Osteoblast (primary cell): ENCODE measurements at regions not wholly inside any gene's neighbourhood (a gene's known extent, or its start where the extent isn't known, plus 50 kb on each side); places are given as distances from the start of the nearest gene placed in this dataset.

ENCODE experiments used
- DNase-seq: peaks from one replicate; pipeline ENCODE4 v3.0.0; 2011; ENCODE audit warnings: low spot score, mixed read lengths; ENCODE audit not compliant: insufficient read length; ENCODE audit errors: missing footprints
- H2AFZ ChIP-seq: 2 replicates; pipeline ENCODE4 v1.6.0; 2011; ENCODE audit warnings: mild to moderate bottlenecking, low read length
- H3K27ac ChIP-seq: 2 replicates; pipeline ENCODE4 v1.5.1; 2011; ENCODE audit warnings: mild to moderate bottlenecking, low read depth, low read length, moderate library complexity
- H3K27me3 ChIP-seq: 2 replicates; pipeline ENCODE4 v1.6.0; 2012; ENCODE audit warnings: mild to moderate bottlenecking, control low read depth, inconsistent platforms, low read length, moderate library complexity; ENCODE audit not compliant: insufficient read depth
- H3K36me3 ChIP-seq: 2 replicates; pipeline ENCODE4 v1.5.1; 2011; ENCODE audit warnings: mild to moderate bottlenecking, low read length, control low read depth, moderate library complexity; ENCODE audit not compliant: insufficient read depth
- H3K4me1 ChIP-seq: 2 replicates; pipeline ENCODE4 v1.5.1; 2011; ENCODE audit warnings: mild to moderate bottlenecking, low read length, control low read depth, moderate library complexity; ENCODE audit not compliant: insufficient read depth
- H3K4me2 ChIP-seq: 2 replicates; pipeline ENCODE4 v1.6.0; 2011; ENCODE audit warnings: mild to moderate bottlenecking, low read length; ENCODE audit not compliant: insufficient read depth
- H3K4me3 ChIP-seq: fragments of 200-600 bp; sonication (generic); 3 replicates; pipeline ENCODE4 v1.5.1; 2012; ENCODE audit warnings: mild to moderate bottlenecking, low read length, inconsistent platforms; ENCODE audit not compliant: insufficient read depth
- H3K79me2 ChIP-seq: 2 replicates; pipeline ENCODE4 v1.6.0; 2012; ENCODE audit warnings: mild to moderate bottlenecking, low read length, control low read depth, inconsistent platforms; ENCODE audit not compliant: insufficient read depth
- H3K9me3 ChIP-seq: 2 replicates; pipeline ENCODE4 v1.5.1; 2011; ENCODE audit warnings: low read depth, low read length, control low read depth
- H4K20me1 ChIP-seq: 2 replicates; pipeline ENCODE4 v1.6.0; 2012; ENCODE audit warnings: mild to moderate bottlenecking, low read length, control low read depth; ENCODE audit not compliant: insufficient read depth
- CTCF ChIP-seq: IDR thresholded peaks from 2 replicates; pipeline ENCODE4 v1.5.1; 2011; ENCODE audit warnings: mild to moderate bottlenecking, low read depth, low read length, moderate library complexity; ENCODE audit errors: extremely low read depth

DNA sequence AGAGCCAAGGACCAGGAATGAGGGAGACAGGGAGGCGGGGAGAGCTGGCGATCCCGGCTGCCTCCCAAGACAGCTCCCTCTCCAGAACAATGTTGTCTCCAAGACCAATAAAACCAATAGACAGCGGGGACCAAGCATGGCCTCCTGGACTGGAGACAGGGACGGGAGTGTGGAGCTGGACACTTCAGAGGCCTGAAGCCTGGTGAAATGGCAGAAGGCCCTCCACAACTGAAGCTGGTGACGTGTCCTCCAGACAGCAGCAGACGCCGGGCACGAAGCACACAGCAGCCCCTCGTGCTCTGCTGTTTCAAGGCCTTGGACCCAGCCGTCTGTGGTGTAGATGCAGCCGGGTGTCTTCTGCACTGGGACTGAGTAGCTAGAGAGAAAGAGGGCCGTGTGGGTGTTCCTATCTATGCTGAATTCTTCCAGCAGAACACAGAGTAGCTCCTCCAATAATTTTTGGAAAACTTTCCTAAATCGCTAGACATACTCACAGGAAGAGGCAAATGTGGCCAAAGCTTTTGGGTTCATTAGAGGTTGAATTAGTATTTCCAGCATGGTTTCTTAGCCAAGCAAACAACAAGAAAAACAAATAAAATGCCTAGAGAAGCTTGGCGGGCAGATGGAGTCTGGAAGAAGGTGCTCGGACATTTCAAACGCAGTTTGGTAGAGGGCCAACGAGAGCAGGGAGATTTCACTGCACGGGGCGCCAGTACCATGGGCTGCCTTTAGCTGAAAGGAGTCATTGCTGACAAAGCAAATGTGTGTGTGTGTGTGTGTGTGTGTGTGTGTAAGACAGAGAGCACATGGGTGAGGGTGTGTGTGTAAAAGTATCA is 570.4 kb downstream of the TCERG1L start:
- H3K4me3 ChIP-seq, result no peak overlapping the region
- H3K4me1 ChIP-seq, result no peaks in the 10 kb centered on the region
- no peaks in the 10 kb centered on the region for H3K79me2 ChIP-seq
- no peak overlapping the region for H2AFZ ChIP-seq
- DNase-seq, result no peak
- no peaks in the 10 kb centered on the region for H4K20me1 ChIP-seq
- no peak overlapping the region for H3K27ac ChIP-seq
- H3K36me3 ChIP-seq, result no peaks in the 10 kb centered on the region
- TF ChIP-seq CTCF, result no peak
- H3K27me3 ChIP-seq, result no peaks in the 10 kb centered on the region
- H3K4me2 ChIP-seq, result no peak overlapping the region
- no peaks in the 10 kb centered on the region for H3K9me3 ChIP-seq

DNA sequence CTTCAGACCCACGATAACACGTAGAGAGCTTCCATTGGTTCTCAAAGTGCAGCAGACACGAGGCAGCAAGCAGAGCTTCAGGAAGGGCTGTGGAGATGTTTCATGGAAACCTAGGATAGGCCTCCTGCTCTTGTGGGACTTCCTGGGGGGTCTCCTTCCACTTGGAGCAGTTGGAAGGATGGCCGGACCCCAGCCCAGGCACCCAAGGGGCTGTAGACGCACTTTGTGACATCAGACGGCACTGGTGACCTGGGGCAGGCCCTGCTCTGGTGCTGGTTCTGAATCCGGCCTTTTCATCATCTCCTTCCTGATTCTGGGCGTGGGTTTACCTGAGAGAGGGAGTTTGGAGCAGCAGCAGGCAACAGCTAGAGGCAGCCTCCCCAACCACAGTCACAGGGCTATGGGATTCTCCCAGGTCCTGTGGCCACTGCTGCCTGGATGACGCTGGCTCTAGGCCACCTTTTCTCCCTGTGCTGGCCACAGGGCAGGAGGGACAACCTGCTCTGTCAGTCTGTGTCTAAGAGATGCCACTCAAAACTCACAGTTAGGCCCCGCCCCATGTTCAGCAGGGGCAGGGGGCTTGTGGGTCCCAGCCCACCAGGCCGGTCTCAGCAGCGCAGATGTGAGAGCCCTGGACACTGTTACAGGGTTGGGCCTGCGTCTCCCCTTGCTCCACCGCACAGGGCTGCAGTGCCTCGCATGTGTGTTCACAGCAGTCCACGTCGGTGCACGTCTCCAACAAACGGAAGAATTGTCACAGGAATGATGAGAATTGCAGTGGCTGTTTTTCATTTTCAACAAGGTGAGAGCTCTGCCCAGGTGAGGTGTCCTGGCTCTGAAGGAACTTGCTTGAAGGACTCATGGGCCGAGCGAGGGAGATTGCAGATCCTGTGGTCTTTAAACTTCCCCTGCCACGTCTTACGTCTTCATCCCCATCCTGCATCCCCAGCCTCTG is 569.3 kb downstream of the TCERG1L start:
- Histone ChIP-seq H3K4me2 (no peak overlapping the region), H3K36me3 (no peaks in the 10 kb centered on the region), H3K27ac (no peak overlapping the region), H3K4me1 (no peaks in the 10 kb centered on the region), H3K4me3 (no peak overlapping the region), H2AFZ (no peak overlapping the region), H3K79me2 (no peaks in the 10 kb centered on the region), H3K9me3 (no peaks in the 10 kb centered on the region), H3K27me3 (no peaks in the 10 kb centered on the region), H4K20me1 (no peaks in the 10 kb centered on the region)
- DNase-seq, result no peak
- no peak for TF ChIP-seq CTCF

- no peak overlapping the region for H3K27ac ChIP-seq
- no peak for DNase-seq
- H3K79me2 ChIP-seq, result no peaks in the 10 kb centered on the region
- H3K4me3 ChIP-seq, result no peak overlapping the region
- TF ChIP-seq CTCF, result no peak
- no peaks in the 10 kb centered on the region for H3K9me3 ChIP-seq
- H2AFZ ChIP-seq, result no peak overlapping the region
- no peaks in the 10 kb centered on the region for H4K20me1 ChIP-seq
- H3K27me3 ChIP-seq, result no peaks in the 10 kb centered on the region
- H3K4me2 ChIP-seq, result no peak overlapping the region
- H3K4me1 ChIP-seq, result no peaks in the 10 kb centered on the region
- no peaks in the 10 kb centered on the region for H3K36me3 ChIP-seq
Measured at GRCh38 chr10:130742941-130743675, 568.4 kb downstream of the TCERG1L start.
